HepG2 (cell line): ENCODE measurements at regions not wholly inside any gene's neighbourhood (a gene's known extent, or its start where the extent isn't known, plus 50 kb on each side); places are given as distances from the start of the nearest gene placed in this dataset.

Experiments
- ATAC-seq: fragments of 200-7000 bp; cut with Tn5 transposase; 3 replicates; pipeline ENCODE4 v1.9.1; 2020; ENCODE audit warnings: mild to moderate bottlenecking, moderate library complexity
- BruUV-seq: library from RNA; stranded (reverse); fragments of 400-500 nt; replicated peaks from 2 replicates; lab custom pipeline; 2021; lab: Mats Ljungman, UMichigan
- CTCF ChIA-PET: fragments of 300-600 bp; formaldehyde crosslinking; extraction: SDS; loops from one replicate; lab custom pipeline; 2021; ENCODE audit warnings: low total read pairs, inconsistent platforms, low intra/inter-chr PET ratio; lab: Yijun Ruan, JAX
- POLR2A ChIA-PET: fragments of 350-600 bp; sonication (Branson Sonifier 250); formaldehyde crosslinking; loops from one replicate; lab custom pipeline; 2020; ENCODE audit warnings: antibody characterized with exemption, inconsistent platforms; lab: Yijun Ruan, JAX
- DNase-seq: peaks from one replicate; pipeline ENCODE4 v3.0.0-alpha.2; 2015; ENCODE audit warnings: low spot score
- FAIRE-seq: peaks from 3 replicates; lab custom pipeline; 2011; peaks lifted over from hg19 to GRCh38; lab: Jason Lieb, UNC
- H2AFZ ChIP-seq: one replicate; pipeline ENCODE4 v1.6.1; 2011; ENCODE audit warnings: low read length, inconsistent platforms
- H3K27ac ChIP-seq: fragments of 300-600 bp; 3 replicates; pipeline ENCODE4 v1.8.0; 2011; ENCODE audit warnings: mixed run types, mild to moderate bottlenecking, mixed read lengths, low read length, inconsistent platforms; ENCODE audit not compliant: insufficient read depth; ENCODE audit errors: extremely low read length
- H3K27me3 ChIP-seq, 2 experiments: fragments of 200-600 bp in 1 of 2; 2 replicates in 1 of 2; 3 replicates in 1 of 2; pipeline versions ENCODE4 v1.6.0 to v1.8.0; 2011; ENCODE audit warnings: low read length in 2 of 2, mild to moderate bottlenecking in 2 of 2, moderate library complexity in 2 of 2, inconsistent platforms in 1 of 2; ENCODE audit not compliant: insufficient read depth in 2 of 2, control insufficient read depth in 1 of 2
- H3K36me3 ChIP-seq, 2 experiments: fragments of 200-600 bp in 1 of 2; replicated peaks in 1 of 2; 2 replicates in 1 of 2; 3 replicates in 1 of 2; pipeline versions ENCODE4 v1.5.1 to v1.8.0; 2011; ENCODE audit warnings: low read length in 2 of 2, inconsistent platforms in 1 of 2; ENCODE audit not compliant: insufficient read depth in 2 of 2, control insufficient read depth in 1 of 2
- H3K4me1 ChIP-seq: 2 replicates; pipeline ENCODE4 v1.5.1; 2012; ENCODE audit warnings: low read length, inconsistent platforms; ENCODE audit not compliant: insufficient read depth
- H3K4me2 ChIP-seq: 2 replicates; pipeline ENCODE4 v1.6.0; 2011; ENCODE audit warnings: low read depth, low read length, inconsistent platforms
- H3K4me3 ChIP-seq, 3 experiments: fragments of 200-600 bp in 1 of 3; sonication (generic), shearing (Covaris generic) in 1 of 3; replicated peaks in 1 of 3; 2 replicates each; pipeline ENCODE4 v1.5.1; 2011 to 2016; ENCODE audit warnings: low read length in 3 of 3, inconsistent platforms in 2 of 3, low read depth in 2 of 3, mild to moderate bottlenecking in 2 of 3, control low read depth in 1 of 3, mixed read lengths in 1 of 3; ENCODE audit not compliant: insufficient read depth in 1 of 3
- H3K79me2 ChIP-seq: one replicate; pipeline ENCODE4 v1.6.1; 2011; ENCODE audit warnings: low read length, inconsistent platforms; ENCODE audit not compliant: insufficient read depth
- H3K9ac ChIP-seq: 2 replicates; pipeline ENCODE4 v1.6.0; 2011; ENCODE audit warnings: mild to moderate bottlenecking, low read depth, low read length, inconsistent platforms; ENCODE audit not compliant: insufficient read depth
- H3K9me3 ChIP-seq: 2 replicates; pipeline ENCODE4 v1.5.1; 2012; ENCODE audit warnings: mild to moderate bottlenecking, low read length
- H4K20me1 ChIP-seq: 2 replicates; pipeline ENCODE4 v1.6.0; 2011; ENCODE audit warnings: inconsistent platforms, mild to moderate bottlenecking, low read length, moderate library complexity; ENCODE audit not compliant: insufficient read depth
- ATF7 ChIP-seq, 2 experiments: fragments of 450-650 bp in 1 of 2; sonication (generic) in 1 of 2; formaldehyde crosslinking in 1 of 2; IDR thresholded peaks; 2 replicates each; pipeline versions ENCODE4 v1.4.0 to v1.6.1; 2016 to 2020; ENCODE audit warnings: antibody characterized with exemption in 1 of 2, mild to moderate bottlenecking in 1 of 2, missing genetic modification reagents in 1 of 2
- FOXA1 ChIP-seq, 2 experiments: fragments of 450-650 bp in 1 of 2; sonication (generic) in 1 of 2; formaldehyde crosslinking in 1 of 2; IDR thresholded peaks; 2 replicates each; pipeline versions ENCODE4 v1.4.0 to v1.6.1; 2016 to 2020; ENCODE audit warnings: missing genetic modification reagents in 1 of 2
- KDM2A ChIP-seq: sonication (generic); formaldehyde crosslinking; IDR thresholded peaks from 2 replicates; pipeline ENCODE4 v1.4.0; 2020; ENCODE audit warnings: low read depth, missing genetic modification reagents, borderline replicate concordance
- PLRG1 ChIP-seq: fragments of 450-650 bp; conservative IDR thresholded peaks from 2 replicates; pipeline ENCODE4 v1.6.1; 2016
- RBAK ChIP-seq: sonication (generic); formaldehyde crosslinking; IDR thresholded peaks from 2 replicates; pipeline ENCODE4 v1.5.1; 2020; ENCODE audit warnings: mild to moderate bottlenecking, missing genetic modification reagents
- SMAD3 ChIP-seq: sonication (generic); formaldehyde crosslinking; IDR thresholded peaks from 2 replicates; pipeline ENCODE4 v1.4.0; 2020; ENCODE audit warnings: missing genetic modification reagents
- SOX6 ChIP-seq, 2 experiments: fragments of 450-650 bp in 1 of 2; sonication (generic) in 1 of 2; formaldehyde crosslinking in 1 of 2; IDR thresholded peaks; 2 replicates each; pipeline versions ENCODE4 v1.4.0 to v1.6.1; 2017 to 2020; ENCODE audit warnings: antibody characterized with exemption in 1 of 2, mild to moderate bottlenecking in 1 of 2, missing genetic modification reagents in 1 of 2
- YEATS4 ChIP-seq: sonication (generic); formaldehyde crosslinking; IDR thresholded peaks from 2 replicates; pipeline ENCODE4 v1.4.0; 2020; ENCODE audit warnings: missing genetic modification reagents, borderline replicate concordance
- ZBTB40 ChIP-seq, 2 experiments: fragments of 450-650 bp in 1 of 2; sonication (generic) in 1 of 2; formaldehyde crosslinking in 1 of 2; IDR thresholded peaks; 2 replicates each; pipeline versions ENCODE4 v1.6.1 to v1.8.0; 2016 to 2022; ENCODE audit warnings: antibody characterized with exemption in 1 of 2, mild to moderate bottlenecking in 1 of 2, missing genetic modification reagents in 1 of 2
- ZNF326 ChIP-seq: sonication (generic); formaldehyde crosslinking; IDR thresholded peaks from 2 replicates; pipeline ENCODE4 v1.4.0; 2020; ENCODE audit warnings: missing genetic modification reagents, borderline replicate concordance
- WGBS: methylation state at CpG from one replicate; pipeline ENCODE4 v1.1.6; 2017; ENCODE audit warnings: low lambda C conversion rate; 5-methylcytosine and 5-hydroxymethylcytosine counted together
- in situ Hi-C: cut with HindIII; loops from 2 replicates; pipeline ENCODE4 v1.10.0; 2017; ENCODE audit warnings: low pct_unique_long_range_greater_than_20kb; ENCODE audit not compliant: extremely low pct_ligation_motif_present
- intact Hi-C: fragments of 100-400 bp; cut with micrococcal nuclease; formaldehyde crosslinking; loops from one replicate; pipeline ENCODE4 v1.10.0; 2022; ENCODE audit not compliant: unreplicated experiment

GRCh38 chr5:136518174-136518573 lies 152.8 kb upstream of the TRPC7 start:
- Histone ChIP-seq H4K20me1 (no peaks in the 10 kb centered on the region), H2AFZ (no peak overlapping the region), H3K27ac (no peak overlapping the region), H3K9ac (no peak overlapping the region), H3K27me3 (no peaks in the 10 kb centered on the region), H3K36me3 (no peaks in the 10 kb centered on the region), H3K4me3 (no peak overlapping the region), H3K4me1 (no peaks in the 10 kb centered on the region), H3K4me2 (no peak overlapping the region), H3K79me2 (no peaks in the 10 kb centered on the region), H3K9me3 (no peaks in the 10 kb centered on the region)
- 0% methylated on average over 1 of the region's 1 CpG for WGBS
- BruUV-seq: no TSS peak
- DNase-seq (no peak), FAIRE-seq (no peak), ATAC-seq (no peak)
- in situ Hi-C loops (no loop called here), intact Hi-C loops (no loop called here)
- TF ChIP-seq ZNF326 (CRISPR knock-in tag) (no peak), ATF7 (IDR thresholded peaks at IDR 0.05) (peak; percentile 90), ATF7 (CRISPR knock-in tag; IDR thresholded peaks at IDR 0.05) (no peak), SOX6 (IDR thresholded peaks at IDR 0.05) (no peak), SOX6 (CRISPR knock-in tag; IDR thresholded peaks at IDR 0.05) (no peak), PLRG1 (no peak)
- POLR2A ChIA-PET: no interaction called here
- CTCF ChIA-PET: no interaction called here

GRCh38 chr5:136517755-136518154 lies 152.4 kb upstream of the TRPC7 start:
- no TSS peak for BruUV-seq
- 0% methylated on average over 1 of the region's 1 CpG for WGBS
- Histone ChIP-seq H3K4me1 (no peaks in the 10 kb centered on the region), H3K9me3 (no peaks in the 10 kb centered on the region), H3K27me3 (no peaks in the 10 kb centered on the region), H3K36me3 (no peaks in the 10 kb centered on the region), H2AFZ (no peak overlapping the region), H3K9ac (no peak overlapping the region), H3K4me3 (no peak overlapping the region), H4K20me1 (no peaks in the 10 kb centered on the region), H3K27ac (no peak overlapping the region), H3K4me2 (no peak overlapping the region), H3K79me2 (no peaks in the 10 kb centered on the region)
- DNase-seq (no peak), ATAC-seq (no peak), FAIRE-seq (no peak)
- intact Hi-C loops: no loop called here
- CTCF ChIA-PET: no interaction called here
- in situ Hi-C loops: no loop called here
- POLR2A ChIA-PET: no interaction called here
- TF ChIP-seq YEATS4 (CRISPR knock-in tag) (no peak), SMAD3 (CRISPR knock-in tag) (no peak), ZBTB40 (IDR thresholded peaks at IDR 0.05) (no peak), ZBTB40 (CRISPR knock-in tag; IDR thresholded peaks at IDR 0.05) (no peak), KDM2A (CRISPR knock-in tag) (no peak), RBAK (CRISPR knock-in tag) (no peak), FOXA1 (IDR thresholded peaks at IDR 0.05) (no peak), FOXA1 (CRISPR knock-in tag; IDR thresholded peaks at IDR 0.05) (no peak)
